Activated T-cell treated with anti-CD3 and anti-CD28 coated beads, Interleukin-2, amount 50 U/mL, for 48 hours (primary cell): ENCODE measurements at regions not wholly inside any gene's neighbourhood (a gene's known extent, or its start where the extent isn't known, plus 50 kb on each side); places are given as distances from the start of the nearest gene placed in this dataset.
"Not testable (repeated sequence)": the region's sequence is repeated elsewhere in the genome, so short reads cannot be mapped to it uniquely, and the experiment has no call there.

Experiments
- DNase-seq, 2 experiments: peaks; one replicate each; pipeline ENCODE4 v3.0.0-alpha.2; 2020

DNA sequence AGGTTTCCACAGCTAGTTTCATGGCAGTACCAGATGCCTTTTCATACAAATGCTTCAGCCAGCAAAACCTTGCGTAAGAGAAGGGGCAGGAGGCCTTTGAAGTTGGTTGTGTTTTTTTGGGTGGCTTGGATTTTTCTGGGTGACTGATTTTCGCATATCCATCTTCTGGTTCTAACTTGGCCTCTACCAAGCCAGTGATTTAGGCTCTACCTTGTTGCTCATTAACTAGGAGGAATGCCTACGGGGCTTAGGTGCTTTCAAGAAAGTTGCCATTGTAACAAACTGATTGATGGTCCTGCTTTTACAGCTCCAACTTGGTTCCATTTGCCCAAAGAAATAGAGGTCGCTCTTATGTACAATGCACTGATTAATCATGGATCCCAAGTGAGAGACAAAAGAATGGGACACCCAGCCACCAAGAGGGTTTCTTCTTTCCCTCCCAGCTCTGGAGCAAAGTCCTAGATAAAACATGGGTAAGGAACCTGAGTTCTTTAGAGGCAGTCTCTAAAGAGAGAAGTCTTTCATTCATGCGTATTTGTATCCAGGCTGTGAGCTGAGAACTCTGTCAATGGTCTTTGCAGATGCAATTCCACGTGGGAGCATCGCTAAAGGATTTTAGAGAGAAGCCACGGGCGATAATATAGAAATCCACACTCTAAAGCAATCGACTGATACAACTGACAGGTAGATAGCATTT is 92.1 kb upstream of the FGFR2 start:
- no peak for DNase-seq

DNA sequence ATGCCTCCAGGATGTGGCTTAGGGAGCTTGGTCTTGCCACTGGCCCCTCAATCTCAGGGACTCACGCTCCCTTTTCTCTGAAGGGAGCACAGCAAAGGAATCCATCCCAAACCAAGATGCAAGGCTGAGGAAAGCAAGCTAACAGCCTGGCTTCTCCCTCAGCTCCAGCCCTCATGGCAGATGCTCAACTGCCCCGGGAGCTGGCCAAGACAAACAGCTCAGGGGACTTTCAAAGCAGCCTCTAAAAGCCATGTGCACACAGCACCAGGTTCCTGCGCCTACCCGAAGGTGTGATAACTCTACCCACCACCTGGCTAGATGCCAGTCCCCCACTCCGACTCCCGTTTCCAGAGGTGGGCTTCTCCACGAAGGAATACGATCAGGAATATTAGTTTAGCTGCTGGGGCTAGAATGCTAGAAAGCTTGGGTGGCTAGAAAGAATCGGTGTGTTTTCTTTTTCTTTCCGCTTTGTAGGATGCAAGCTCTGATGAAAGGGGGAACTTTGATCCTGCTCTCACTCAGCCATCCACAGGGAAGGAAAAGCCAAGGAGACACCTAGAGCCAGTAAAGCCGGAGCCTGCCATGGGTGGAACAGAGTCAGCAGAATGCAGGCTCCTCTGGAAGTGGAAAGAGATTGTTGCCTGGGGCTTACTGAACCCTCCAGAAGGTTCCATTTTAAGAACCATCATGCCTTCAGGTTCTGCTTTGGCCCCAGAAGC is 89.0 kb upstream of the FGFR2 start:
- DNase-seq, result no peak

DNA sequence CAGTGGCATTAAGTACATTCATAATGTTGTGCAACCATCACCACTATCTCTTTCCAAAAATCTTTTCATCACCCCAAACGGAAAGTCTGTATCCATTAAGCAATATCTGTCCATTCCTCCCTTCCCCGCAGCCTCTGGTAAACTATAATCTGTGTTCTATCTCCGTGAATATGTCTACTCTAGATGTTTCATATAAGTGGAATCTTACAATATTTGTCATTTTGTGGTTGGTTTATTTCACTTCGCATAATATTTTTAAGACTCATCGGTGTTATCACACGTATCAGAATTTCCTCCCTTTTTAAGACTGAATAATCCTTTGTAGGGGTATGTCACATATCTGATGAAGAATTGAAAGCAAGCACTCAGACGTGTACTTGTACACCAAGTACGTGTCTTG is 86.0 kb upstream of the FGFR2 start:
- DNase-seq, result no peak

DNA sequence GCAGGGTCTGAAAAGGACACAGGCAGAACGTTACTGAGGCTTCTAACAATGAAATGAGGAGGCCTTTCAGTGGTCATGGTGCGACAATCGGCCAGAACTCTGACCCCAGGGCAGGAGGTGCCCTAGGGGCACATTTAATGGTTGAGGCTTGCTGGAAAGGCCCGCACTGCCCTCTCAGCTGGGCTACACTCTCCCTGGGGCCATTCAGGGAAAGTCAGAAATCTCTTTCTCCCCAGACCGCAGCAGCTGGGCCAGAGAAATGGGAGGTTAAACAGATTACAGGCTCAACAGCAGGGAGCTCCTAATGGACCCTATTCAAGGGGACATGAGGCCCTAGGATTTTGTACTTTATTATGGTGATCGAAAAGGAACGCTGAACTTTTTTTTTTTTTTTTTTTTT is 85.6 kb upstream of the FGFR2 start:
- no peak for DNase-seq

DNA sequence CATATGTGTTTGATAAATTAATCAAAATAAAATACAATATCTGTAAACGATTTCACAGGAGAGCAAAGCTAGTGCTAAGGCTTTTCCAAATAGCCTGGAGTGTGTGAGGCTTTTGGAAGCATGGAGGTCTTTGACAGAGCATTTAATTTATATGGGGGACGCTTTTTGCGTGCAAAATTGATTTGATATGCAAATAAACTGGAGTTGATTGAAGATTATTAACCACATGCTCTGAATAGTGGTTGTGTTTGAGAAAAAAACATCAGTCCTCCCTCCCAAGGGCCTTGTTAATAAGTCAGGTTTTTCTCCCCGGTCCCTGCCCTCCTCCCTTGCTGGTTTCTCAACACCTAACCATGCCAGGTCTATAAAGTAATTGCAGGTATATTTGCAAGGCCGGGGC is 85.1 kb upstream of the FGFR2 start:
- no peak for DNase-seq

DNA sequence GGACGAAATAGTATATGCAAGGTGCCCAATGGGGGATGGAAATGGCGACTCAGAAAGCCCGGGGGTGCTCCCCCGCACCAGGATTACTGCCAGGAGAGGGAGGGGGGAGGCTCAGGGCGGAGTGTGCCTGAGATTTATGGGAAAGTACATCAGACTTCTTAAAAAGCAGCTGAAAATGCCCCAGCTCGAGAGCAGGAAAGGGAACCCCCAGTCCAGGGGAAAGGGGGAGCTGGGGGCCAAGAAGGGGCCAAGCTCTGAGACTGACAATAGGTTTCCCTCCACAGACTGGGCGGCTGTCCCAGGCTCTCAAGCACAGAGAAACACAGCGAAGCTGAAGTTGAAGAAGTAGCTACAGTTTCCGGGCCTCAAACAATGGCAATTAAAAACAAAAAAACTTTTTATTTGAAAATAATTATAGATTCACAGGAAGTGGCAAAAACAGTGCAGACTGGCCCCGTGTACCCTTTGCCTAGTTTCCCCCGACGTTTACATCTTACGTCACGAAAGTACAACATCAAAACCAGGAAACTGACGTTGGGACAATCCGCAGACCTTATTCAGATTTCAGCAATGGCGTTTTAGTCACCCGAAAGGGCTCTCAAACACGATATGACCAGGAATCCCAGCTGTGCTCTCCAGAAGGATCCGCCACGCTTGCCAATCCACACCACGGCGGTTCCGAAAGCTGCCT is 83.9 kb upstream of the FGFR2 start:
- no peak for DNase-seq

DNA sequence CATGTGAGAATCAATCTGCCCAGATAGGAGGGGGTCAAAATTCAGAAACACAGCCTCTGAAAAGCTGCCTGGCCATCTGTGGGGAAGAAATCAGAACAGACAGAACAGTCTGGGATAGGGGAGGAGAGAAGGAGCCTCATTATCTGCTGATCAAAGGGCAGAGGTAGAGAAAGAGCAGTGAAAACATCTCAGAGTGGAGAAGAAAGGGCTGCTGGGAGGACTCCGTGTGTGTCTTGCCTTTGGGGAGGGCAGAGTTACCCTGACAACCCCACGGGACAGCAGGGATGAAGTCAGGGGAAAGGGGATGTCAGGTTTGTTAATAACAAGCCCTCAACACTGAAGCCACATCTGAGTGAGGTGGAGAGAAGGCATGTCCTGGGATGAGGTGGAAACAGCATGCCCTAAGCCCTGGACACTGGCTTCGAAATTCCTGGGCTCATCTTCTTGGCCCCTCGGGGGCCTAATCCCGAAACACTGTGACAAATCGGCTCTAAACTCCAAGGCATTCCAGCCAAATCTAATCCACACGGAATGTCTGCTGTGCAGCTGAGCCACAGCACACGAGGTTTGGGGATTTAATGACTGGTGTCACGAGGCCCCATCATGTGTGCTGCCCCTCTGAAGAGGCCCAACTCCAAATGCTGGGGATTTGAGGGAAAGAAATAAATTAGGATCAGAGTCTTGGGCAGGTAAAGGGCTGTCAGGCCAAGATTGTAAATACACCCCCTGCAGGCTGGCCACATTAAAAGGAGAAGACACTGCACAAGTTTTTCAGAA is 82.8 kb upstream of the FGFR2 start:
- no peak for DNase-seq

DNA sequence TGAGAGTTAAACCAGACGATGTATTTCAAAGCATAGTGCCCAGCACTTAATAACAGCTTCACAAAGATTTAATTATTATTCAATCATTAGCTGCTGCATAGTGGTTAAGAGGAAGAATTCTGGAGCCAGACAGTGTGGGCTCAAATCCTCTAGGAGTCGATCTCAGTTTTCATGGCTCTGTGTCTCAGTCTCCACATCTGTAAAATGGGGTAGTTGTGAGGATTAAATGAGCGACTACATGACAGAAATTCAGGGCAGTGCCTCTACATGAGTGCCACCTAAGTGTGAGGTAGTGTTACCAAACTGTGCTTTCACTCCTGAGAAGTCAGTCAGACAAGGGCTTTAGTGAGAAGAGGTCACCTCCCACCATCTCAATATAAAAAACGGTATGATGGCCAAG is 81.7 kb upstream of the FGFR2 start:
- DNase-seq, result no peak

DNA sequence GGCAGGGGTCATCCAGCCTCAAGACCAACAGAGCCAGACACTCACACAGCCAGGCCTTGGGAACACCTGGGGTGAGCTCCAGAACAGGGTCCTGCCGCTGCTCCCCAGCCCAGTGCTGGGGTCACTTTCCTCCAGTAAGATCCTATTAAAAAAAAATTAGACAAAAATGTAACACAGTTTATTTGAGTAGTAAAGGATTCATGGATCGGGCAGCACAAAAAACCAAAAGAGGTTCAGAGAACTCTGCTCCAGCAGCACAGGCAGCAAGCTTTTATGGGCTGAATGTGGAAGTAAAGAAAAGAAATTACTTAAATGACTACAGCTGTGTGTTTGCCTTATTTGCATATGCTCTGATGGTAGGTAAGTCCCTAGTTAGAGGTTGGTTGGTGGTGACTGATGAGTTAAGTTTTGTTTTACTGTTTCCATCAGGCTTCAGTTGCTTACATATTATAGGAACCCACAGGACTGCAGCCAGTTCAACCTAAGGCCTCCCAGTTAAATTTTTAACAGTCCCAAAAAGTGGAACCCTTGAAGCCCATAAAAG is 80.5 kb upstream of the FGFR2 start:
- DNase-seq, result no peak

DNA sequence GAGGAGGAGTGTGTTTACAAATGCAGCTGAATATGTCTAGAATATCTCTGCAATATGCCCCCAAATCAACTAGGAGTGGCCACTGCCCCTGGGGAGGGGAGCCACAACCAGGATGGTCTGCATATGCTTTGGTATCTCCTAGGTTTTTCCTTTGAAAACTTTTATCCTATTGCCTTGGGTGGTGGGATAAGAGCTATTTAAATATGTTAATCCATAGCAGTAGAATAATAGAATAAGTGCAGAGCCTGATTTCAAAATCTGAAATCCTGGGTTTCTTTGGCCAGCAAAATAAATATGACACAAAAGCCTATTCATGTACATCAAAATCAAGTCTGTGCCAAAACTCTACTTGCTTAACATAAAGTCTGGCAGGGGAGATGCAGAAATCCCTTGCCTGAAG is 79.6 kb upstream of the FGFR2 start:
- no peak for DNase-seq

DNA sequence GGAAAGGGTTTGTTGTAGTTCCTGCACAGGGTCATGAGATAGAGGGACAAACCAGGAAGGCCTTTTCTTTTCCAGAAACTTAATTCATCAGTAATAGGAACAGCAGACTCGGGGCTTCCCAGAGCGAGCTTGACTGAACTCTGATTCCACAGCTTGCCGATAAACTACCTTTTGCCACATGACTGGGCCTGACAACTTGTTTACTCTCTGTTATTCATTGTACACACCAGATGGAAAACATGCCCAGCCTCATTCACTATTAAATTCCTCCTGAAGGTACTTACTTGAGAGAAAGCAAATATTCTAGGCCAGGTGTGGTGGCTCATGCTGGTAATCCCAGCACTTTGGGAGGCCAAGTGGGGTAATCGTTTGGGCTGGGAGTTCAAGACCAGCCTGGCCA is 77.1 kb upstream of the FGFR2 start:
- no peak for DNase-seq

DNA sequence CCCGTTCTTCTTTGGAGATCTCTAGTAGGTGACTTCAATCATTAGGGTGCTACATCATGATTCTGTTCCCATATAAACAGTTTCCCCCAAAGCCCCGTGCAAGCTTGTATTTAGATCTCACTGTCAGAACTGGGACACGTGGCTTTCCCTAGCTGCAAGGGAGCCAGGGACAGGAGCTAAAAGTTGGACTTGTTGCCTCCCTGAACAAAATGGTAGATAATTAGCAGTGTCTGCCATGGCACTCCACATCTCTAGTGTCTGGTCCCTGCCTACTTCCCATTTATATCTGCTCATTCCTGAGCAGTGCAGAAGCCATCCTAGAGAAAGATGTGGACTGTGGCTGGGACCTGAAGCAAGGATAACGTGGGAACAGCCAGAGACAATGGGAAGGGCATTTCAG is 76.6 kb upstream of the FGFR2 start:
- no peak for DNase-seq

DNA sequence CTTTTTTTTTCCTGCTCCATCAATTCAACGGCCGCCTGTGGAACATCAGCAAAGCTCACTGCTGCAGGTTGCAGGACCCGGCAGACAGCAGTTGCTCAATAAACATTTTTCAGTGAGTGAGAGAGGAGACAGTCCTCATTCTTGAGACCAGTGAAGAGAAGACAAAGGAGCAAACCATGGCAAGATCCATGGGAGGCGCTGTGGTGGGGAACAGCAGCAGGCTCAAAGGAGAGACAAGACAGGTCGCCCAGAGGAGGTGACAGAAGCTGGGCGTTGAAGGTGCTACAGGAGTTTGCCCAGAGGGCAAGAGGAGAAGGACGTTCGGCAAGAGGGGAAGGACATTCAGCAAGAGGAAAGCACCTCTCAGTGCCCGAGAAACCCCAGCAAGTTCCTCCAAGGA is 74.5 kb upstream of the FGFR2 start:
- no peak for DNase-seq

DNA sequence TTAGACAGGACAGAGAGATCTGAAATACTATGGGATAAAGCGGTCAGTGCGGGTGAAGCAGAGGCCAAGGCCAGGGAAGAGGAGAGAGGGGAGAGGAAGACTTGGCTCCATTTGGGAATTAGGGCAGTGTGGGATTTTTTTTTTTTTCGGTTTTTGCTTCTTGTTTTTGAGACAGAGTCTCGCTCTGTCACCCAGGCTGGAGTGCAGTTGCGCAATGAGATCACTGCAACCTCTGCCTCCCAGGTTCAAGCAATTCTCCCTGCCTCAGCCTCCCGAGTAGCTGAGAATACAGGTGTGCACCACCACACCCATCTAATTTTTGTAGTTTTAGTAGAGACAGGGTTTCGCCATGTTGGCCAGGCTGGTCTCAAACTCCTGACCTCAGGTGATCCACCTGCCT is 71.6 kb upstream of the FGFR2 start:
- DNase-seq, result not testable (repeated sequence)

DNA sequence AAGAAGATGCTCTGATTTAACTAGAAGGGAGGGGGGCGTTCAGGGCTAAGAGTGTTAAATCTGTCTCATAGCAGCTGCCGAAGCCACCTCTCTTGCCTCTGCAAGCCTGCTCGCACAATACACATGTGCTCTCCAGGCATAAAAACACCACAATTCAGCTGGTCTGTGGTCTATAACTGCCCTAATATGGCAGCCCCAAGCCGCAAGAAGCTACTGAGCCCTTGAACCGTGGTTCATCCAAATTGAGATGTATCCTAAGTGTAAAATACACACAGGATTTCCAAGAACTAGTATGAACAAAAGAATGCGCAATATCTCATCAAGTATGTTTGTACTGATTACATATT is 70.8 kb upstream of the FGFR2 start:
- DNase-seq, result no peak

DNA sequence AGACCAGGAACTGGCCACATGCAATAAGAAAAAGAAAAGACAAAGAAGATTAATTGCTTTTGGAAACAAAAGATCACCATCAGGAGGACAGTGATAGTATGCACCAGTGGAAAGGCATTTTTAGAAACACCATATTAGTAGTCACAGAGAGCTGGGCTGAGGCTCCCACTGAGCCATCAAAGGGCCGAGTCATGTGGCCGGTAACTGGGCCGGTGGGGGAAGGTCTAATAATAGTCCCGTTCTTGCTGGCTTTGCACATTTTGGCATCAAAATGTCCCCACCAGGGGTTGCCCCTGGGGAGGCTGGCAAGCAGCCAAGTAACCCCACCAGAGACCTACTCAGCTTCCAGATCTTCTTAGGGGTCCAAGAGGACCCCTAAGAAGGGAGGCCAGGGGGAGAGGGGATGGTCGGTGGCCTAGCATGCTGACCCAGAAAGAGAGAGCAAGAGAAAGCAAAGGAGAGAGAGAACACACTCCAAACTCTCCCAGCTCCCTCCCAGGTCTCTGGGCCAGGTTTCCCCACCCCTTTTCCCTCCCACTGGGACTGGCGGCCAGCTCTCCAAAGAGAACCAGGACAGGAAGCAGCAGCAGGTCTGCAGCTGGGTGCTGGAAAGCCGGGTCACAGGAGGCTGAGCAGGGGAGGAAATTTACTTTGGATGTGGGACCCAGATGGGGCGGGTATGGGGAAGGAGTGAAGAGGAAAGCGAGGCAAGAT is 70.2 kb upstream of the FGFR2 start:
- DNase-seq, result no peak

DNA sequence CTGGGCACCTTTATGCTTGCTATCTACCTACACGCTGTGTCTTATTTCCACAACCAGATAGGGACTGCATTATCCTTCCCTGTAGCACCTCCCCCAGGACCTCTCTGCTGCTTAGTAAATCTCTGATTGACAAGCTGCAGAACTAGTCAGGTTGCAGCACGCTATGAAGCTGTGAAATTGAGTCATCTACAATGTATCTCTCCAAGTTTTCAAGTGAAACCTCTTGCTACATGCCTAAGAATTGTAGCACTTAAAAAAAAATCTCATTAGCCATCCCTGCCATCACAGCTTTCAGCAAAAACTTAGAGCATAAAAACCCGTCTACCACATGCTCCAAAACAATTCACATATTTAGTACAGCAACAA is 69.7 kb upstream of the FGFR2 start:
- no peak for DNase-seq

DNA sequence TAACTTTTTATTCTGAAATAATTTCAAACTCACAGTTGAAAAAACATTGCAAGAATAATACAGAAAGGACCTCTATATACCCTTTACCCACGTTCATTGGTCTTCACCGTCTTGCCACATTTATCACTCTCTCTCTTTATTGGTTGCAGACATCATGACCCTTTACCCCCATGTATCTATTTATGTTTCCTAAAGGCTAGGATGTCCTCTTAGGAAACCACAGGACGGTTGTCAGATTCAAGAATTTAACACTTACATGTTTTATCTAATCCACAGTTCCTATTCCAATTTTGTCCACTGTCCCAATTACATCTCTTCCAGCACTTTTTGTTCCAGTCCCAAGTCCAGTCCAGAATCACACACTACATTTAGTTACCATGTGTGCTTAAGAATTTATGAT is 67.6 kb upstream of the FGFR2 start:
- DNase-seq, result no peak

DNA sequence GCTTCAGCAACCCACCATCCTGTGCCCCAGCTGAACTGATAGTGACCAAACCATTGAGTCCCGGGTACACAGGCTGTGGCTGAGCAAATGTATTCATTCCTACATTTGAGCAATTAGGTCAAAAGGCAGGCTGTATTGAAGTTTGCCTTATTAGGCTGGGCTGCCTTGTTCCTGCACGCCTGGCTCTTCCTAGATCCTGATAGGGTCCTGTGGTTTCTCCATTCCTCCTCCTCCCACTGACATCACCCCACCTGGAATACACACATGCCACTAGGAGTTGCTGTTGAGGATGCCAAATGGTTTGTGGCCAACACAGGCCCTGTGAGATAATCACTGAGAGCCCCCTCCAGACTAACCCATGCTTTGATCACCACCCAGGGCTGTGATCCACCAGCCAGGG is 66.4 kb upstream of the FGFR2 start:
- no peak for DNase-seq

DNA sequence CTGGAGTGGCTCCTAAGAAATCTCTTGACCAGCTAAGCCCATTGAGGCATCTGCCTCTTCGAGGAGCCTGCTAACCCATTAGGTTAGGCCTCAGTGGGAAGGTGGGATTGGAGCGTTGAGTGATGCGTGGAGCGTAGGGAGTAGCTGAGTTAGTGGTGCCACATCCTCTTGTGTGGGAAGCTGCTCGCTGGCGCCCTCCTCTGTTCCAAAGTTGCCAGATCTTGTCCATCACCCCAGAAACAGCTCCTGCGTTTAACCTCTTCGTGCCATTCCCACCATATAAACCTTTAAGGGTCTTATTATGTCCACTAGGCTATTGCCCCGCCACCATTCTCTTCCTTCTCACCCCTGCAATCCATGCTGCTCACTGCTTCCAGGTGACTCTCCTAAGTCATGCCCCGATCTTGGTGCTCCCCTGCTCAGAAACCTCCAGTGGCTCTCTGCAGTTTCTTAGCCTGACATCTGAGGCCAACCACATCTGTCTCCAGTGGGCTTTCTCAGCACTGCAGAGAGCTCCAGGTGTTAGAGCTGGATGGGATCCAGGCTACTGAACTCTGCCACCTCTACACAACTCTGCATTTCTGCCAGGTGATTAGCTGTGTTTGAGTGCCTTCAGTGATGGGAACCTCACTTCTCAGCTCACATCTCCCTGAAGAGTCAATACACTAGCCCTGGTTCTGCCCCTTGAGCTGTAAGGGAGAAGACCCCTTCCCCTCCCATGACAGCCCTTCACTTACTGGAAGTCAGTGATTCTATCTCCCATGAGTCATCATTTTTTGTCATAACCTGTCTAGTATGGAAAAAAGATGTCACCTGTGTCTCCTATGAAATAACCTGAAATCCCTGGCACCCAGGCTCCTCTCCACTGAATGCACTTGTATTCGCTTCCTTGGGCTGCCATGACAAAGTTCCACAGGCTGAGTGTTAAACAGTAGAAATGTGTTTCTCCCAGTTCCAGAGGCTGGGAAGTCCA is 65.0 kb upstream of the FGFR2 start:
- peak; percentile 19 to 30 for DNase-seq

DNA sequence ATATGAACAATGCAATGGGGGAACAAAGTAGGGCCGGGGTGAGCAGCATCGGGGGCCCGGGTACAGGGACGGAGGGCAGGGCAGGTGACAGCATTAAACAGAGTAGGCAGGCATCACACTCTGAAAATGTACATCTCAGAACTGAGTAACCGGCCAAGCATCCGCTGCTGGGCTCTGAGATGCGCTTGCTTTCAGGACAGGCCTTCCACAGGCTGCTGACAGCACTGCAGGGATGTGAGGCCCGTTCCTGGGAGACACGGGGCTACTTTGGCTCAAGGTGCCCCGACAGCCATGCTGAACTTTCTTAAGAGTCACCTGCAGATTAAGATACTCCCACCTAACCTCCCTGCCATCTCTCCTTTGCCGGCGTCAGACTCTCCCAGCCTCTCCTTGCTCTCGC is 64.3 kb upstream of the FGFR2 start:
- no peak for DNase-seq

DNA sequence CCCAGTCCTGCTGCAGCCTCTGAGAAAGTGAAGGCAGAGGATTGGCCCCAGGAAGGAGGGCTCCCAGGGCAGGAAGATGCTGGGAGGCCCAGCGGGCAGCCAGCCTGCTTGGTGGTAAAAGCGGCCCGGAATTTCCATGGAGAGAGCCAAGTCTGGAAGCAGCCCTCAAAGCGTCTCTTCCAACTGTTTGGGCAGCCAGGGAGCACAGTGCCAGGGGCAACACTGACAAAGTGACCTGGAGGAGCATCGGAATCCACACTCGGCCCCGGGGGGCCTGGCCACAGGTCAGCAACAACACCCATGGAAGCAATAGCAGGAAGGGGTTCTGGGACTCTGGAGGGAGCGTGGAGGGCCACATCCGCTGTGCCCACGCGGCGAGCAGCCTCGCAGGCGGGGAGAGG is 63.2 kb upstream of the FGFR2 start:
- DNase-seq, result no peak
